Umbilical cord (tissue), 1 donor: ENCODE measurements at regions not wholly inside any gene's neighbourhood (a gene's known extent, or its start where the extent isn't known, plus 50 kb on each side); places are given as distances from the start of the nearest gene placed in this dataset.

ENCODE experiments used
- DNase-seq: peaks from one replicate; pipeline ENCODE4 v3.0.0-alpha.2; 2015; ENCODE audit warnings: low spot score

- no peak for DNase-seq
These were observed 540.1 kb upstream of the TENM4 start for GRCh38 chr11:79980916-79981315.

GRCh38 chr11:79973721-79974617 lies 533.1 kb upstream of the TENM4 start:
- peak; percentile 69 for DNase-seq

- no peak for DNase-seq
These were observed 530.4 kb upstream of the TENM4 start for GRCh38 chr11:79971255-79971654.

- DNase-seq = no peak
These were observed 525.8 kb upstream of the TENM4 start for GRCh38 chr11:79966592-79966991.

GRCh38 chr11:79963856-79964645 lies 523.2 kb upstream of the TENM4 start:
- DNase-seq = peak; percentile 14

- DNase-seq = no peak
These were observed 519.6 kb upstream of the TENM4 start for GRCh38 chr11:79960461-79960860.

GRCh38 chr11:79959318-79959717 lies 518.5 kb upstream of the TENM4 start:
- DNase-seq = no peak

GRCh38 chr11:79957702-79958101 lies 516.9 kb upstream of the TENM4 start:
- DNase-seq = no peak

- DNase-seq = no peak
These were observed 515.2 kb upstream of the TENM4 start for GRCh38 chr11:79956061-79956460.

GRCh38 chr11:79953629-79954028 lies 512.8 kb upstream of the TENM4 start:
- no peak for DNase-seq

GRCh38 chr11:79950741-79951140 lies 509.9 kb upstream of the TENM4 start:
- DNase-seq = no peak

- no peak for DNase-seq
These were observed 509.3 kb upstream of the TENM4 start for GRCh38 chr11:79950172-79950571.

- no peak for DNase-seq
These were observed 508.7 kb upstream of the TENM4 start for GRCh38 chr11:79949574-79949973.

GRCh38 chr11:79942646-79943045 lies 501.8 kb upstream of the TENM4 start:
- DNase-seq = no peak

- DNase-seq = no peak
These were observed 501.3 kb upstream of the TENM4 start for GRCh38 chr11:79942090-79942489.

- no peak for DNase-seq
These were observed 500.3 kb upstream of the TENM4 start for GRCh38 chr11:79940974-79941735.

GRCh38 chr11:79940165-79940564 lies 499.3 kb upstream of the TENM4 start:
- peak; percentile 4 for DNase-seq

GRCh38 chr11:79939111-79939510 lies 498.3 kb upstream of the TENM4 start:
- no peak for DNase-seq

GRCh38 chr11:79937676-79938334 lies 497.0 kb upstream of the TENM4 start:
- DNase-seq = no peak

GRCh38 chr11:79932612-79933011 lies 491.8 kb upstream of the TENM4 start:
- no peak for DNase-seq

GRCh38 chr11:79931692-79932091 lies 490.9 kb upstream of the TENM4 start:
- no peak for DNase-seq
